ENCODE measurements at regions not wholly inside any gene's neighbourhood (a gene's known extent, or its start where the extent isn't known, plus 50 kb on each side); places are given as distances from the start of the nearest gene placed in this dataset.

DNA sequence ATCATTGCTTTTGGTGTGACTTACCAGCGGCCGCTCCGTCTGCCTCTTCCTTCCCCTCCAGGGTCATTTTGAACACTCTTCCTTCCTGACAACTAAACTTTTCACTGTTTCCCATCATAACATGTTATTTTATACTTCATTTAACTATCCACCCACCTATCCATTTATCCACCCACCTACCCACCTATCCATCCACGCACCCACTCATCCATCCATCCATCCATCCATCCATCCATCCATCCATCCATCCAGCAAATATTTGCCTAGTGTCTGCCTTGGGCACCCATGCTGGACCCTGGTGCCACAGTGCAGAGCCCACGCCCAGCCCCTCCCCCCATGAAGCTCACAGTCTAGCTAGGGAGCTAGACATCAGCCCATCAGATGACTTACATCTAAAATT lies 254.9 kb downstream of the TLE3 start:
- TF ChIP-seq ETV6 (CRISPR knock-in tag; IDR thresholded peaks at IDR 0.05) (no peak), CTCF (IDR thresholded peaks at IDR 0.05) (no peak), SP1 (CRISPR knock-in tag; conservative IDR thresholded peaks at IDR 0.05) (no peak)
- TF ChIP-seq, protein P1, sequence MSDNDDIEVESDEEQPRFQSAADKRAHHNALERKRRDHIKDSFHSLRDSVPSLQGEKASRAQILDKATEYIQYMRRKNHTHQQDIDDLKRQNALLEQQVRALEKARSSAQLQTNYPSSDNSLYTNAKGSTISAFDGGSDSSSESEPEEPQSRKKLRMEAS (CRISPR knock-in tag; IDR thresholded peaks at IDR 0.05): no peak

Measured in WTC11 (cell line).